Endothelial cell of umbilical vein (primary cell): ENCODE measurements at regions not wholly inside any gene's neighbourhood (a gene's known extent, or its start where the extent isn't known, plus 50 kb on each side); places are given as distances from the start of the nearest gene placed in this dataset.

Experiments
- BruUV-seq: library from RNA; stranded (reverse); fragments of 400-500 nt; replicated peaks from 2 replicates; lab custom pipeline; 2021; lab: Mats Ljungman, UMichigan
- CTCF ChIA-PET: fragments of 300-600, 350-600 bp; sonication (Branson Sonifier 250); formaldehyde crosslinking; loops from one replicate; lab custom pipeline; 2021; ENCODE audit warnings: antibody characterized with exemption, inconsistent platforms; lab: Charles Lee
- POLR2A ChIA-PET: fragments of 300-600, 350-600 bp; sonication (Branson Sonifier 250); formaldehyde crosslinking; loops from one replicate; lab custom pipeline; 2021; ENCODE audit warnings: antibody characterized with exemption, inconsistent platforms; lab: Charles Lee
- DNase-seq: peaks from one replicate; pipeline ENCODE4 v3.0.0-alpha.2; 2011; ENCODE audit warnings: low read depth, low spot score
- FAIRE-seq: peaks from 2 replicates; lab custom pipeline; 2011; peaks lifted over from hg19 to GRCh38; lab: Jason Lieb, UNC
- H2AFZ ChIP-seq: 2 replicates; pipeline ENCODE4 v1.6.0; 2012; ENCODE audit warnings: low read depth, low read length, control low read depth, inconsistent platforms
- H3K27ac ChIP-seq: 2 replicates; pipeline ENCODE4 v1.5.1; 2011; ENCODE audit warnings: low read depth, mild to moderate bottlenecking, control low read depth, low read length, moderate library complexity; ENCODE audit not compliant: insufficient read depth
- H3K27me3 ChIP-seq, 2 experiments: 2 replicates each; pipeline versions ENCODE4 v1.6.0 to v1.6.1; 2011; ENCODE audit warnings: low read length in 2 of 2, mixed read lengths in 1 of 2; ENCODE audit not compliant: control insufficient read depth in 2 of 2, insufficient read depth in 2 of 2
- H3K36me3 ChIP-seq, 2 experiments: 2 replicates in 1 of 2; 3 replicates in 1 of 2; pipeline ENCODE4 v1.5.1; 2011; ENCODE audit warnings: low read length in 2 of 2, mild to moderate bottlenecking in 1 of 2, moderate library complexity in 1 of 2; ENCODE audit not compliant: control insufficient read depth in 2 of 2, insufficient read depth in 2 of 2; ENCODE audit errors: extremely low read depth in 1 of 2
- H3K4me1 ChIP-seq: 3 replicates; pipeline ENCODE4 v1.5.1; 2011; ENCODE audit warnings: mild to moderate bottlenecking, low read length; ENCODE audit not compliant: control insufficient read depth, insufficient read depth; ENCODE audit errors: extremely low read depth
- H3K4me2 ChIP-seq: 2 replicates; pipeline ENCODE4 v1.6.1; 2011; ENCODE audit warnings: low read length, control low read depth, mixed read lengths; ENCODE audit not compliant: insufficient read depth
- H3K4me3 ChIP-seq, 3 experiments: fragments of 200-600 bp in 1 of 3; sonication (generic), shearing (Covaris generic) in 1 of 3; replicated peaks in 1 of 3; 2 replicates each; pipeline ENCODE4 v1.5.1; 2011 to 2016; ENCODE audit warnings: control low read depth in 3 of 3, low read length in 3 of 3, mild to moderate bottlenecking in 2 of 3, inconsistent platforms in 1 of 3, low read depth in 1 of 3, moderate library complexity in 1 of 3; ENCODE audit not compliant: insufficient read depth in 1 of 3
- H3K79me2 ChIP-seq: 2 replicates; pipeline ENCODE4 v1.6.0; 2012; ENCODE audit warnings: low read length, inconsistent platforms; ENCODE audit not compliant: control insufficient read depth, insufficient read depth
- H3K9ac ChIP-seq: replicated peaks from 2 replicates; pipeline ENCODE3; 2011; ENCODE audit warnings: low read length, control low read depth; ENCODE audit not compliant: insufficient read depth; ENCODE audit errors: extremely low read depth
- H3K9me1 ChIP-seq: replicated peaks from 3 replicates; pipeline ENCODE4 v1.6.0; 2011; ENCODE audit warnings: mild to moderate bottlenecking, low read length; ENCODE audit not compliant: control insufficient read depth, insufficient read depth; ENCODE audit errors: extremely low read depth
- H3K9me3 ChIP-seq: replicated peaks from 2 replicates; pipeline ENCODE4 v1.5.1; 2012; ENCODE audit warnings: low read length, inconsistent platforms; ENCODE audit not compliant: control insufficient read depth, insufficient read depth
- H4K20me1 ChIP-seq: replicated peaks from 2 replicates; pipeline ENCODE3; 2011; ENCODE audit warnings: mild to moderate bottlenecking, low read length; ENCODE audit not compliant: control insufficient read depth, insufficient read depth; ENCODE audit errors: extremely low read depth
- EZH2 ChIP-seq: IDR thresholded peaks from 2 replicates; pipeline ENCODE4 v1.6.1; 2012; ENCODE audit warnings: borderline replicate concordance, low read depth, mild to moderate bottlenecking, moderate library complexity, low read length, inconsistent platforms; ENCODE audit not compliant: severe bottlenecking
- FOS ChIP-seq: IDR thresholded peaks from 2 replicates; pipeline ENCODE4 v1.6.1; 2011; ENCODE audit warnings: mild to moderate bottlenecking, low read length, moderate library complexity, borderline replicate concordance; ENCODE audit not compliant: insufficient read depth
- GATA2 ChIP-seq: IDR thresholded peaks from 2 replicates; pipeline ENCODE4 v1.7.0; 2011; ENCODE audit warnings: low read depth, mild to moderate bottlenecking, moderate library complexity, mixed read lengths, low read length; ENCODE audit not compliant: insufficient read length, insufficient read depth
- JUN ChIP-seq: IDR thresholded peaks from 2 replicates; pipeline ENCODE4 v1.6.1; 2011; ENCODE audit warnings: borderline replicate concordance, low read depth; ENCODE audit not compliant: insufficient read length, insufficient read depth
- MYC ChIP-seq: IDR thresholded peaks from one replicate; pipeline ENCODE4 v1.6.1; 2011; ENCODE audit warnings: mild to moderate bottlenecking, low read depth, low read length
- POLR2A ChIP-seq: IDR thresholded peaks from 2 replicates; pipeline ENCODE4 v1.6.1; 2012; ENCODE audit warnings: low read depth, mild to moderate bottlenecking, control low read depth, low read length
- POLR2AphosphoS5 ChIP-seq: IDR thresholded peaks from 2 replicates; pipeline ENCODE4 v1.6.1; 2012; ENCODE audit warnings: low read depth, mild to moderate bottlenecking, control low read depth, low read length, moderate library complexity; ENCODE audit not compliant: insufficient read depth
- dilution Hi-C: fragments of 300-500 bp; cut with MboI; formaldehyde crosslinking; loops from one replicate; pipeline ENCODE4 v1.15.0; 2019; ENCODE audit warnings: low sequenced_read_pairs; ENCODE audit not compliant: extremely low pct_ligation_motif_present
- intact Hi-C: fragments of 100-400 bp; cut with micrococcal nuclease; formaldehyde crosslinking; loops from one replicate; pipeline ENCODE4 v1.10.0; 2022
- TF ChIP-seq, protein P1 (sequence below), 2 donors: IDR thresholded peaks; 1 replicate in 1 of 2; 2 replicates in 1 of 2; pipeline ENCODE4 v1.5.1; 2011; ENCODE audit warnings: low read length in 2 of 2, mild to moderate bottlenecking in 2 of 2, moderate library complexity in 2 of 2, control low read depth in 1 of 2, inconsistent platforms in 1 of 2, low read depth in 1 of 2; ENCODE audit not compliant: insufficient read depth in 1 of 2; ENCODE audit errors: extremely low read depth in 1 of 2
- TF ChIP-seq, protein P2 (sequence below): IDR thresholded peaks from 2 replicates; pipeline ENCODE4 v1.6.1; 2011; ENCODE audit not compliant: insufficient read depth, insufficient read length

DNA sequence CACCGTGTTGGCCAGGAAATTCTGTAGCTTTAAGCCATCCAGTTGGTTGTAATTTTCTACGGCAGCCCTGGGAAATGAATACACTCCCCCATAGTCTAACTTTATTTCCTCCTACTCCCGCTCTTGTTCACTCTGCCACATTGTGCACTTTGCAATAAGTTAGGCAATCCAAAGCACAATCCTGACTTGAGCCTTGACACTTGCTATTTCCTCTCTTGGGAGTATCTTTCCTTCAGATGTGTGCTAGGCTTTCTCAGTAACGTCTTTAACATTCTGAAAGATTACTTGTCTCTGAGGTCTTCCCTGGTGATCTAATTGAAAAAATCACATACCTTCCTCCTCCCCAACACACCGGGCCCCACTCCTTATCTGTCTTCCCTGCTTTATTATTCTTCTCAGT lies 65.9 kb upstream of the RAB27B start:
- intact Hi-C loops: no loop called here
- H3K79me2 ChIP-seq: no peaks in the 10 kb centered on the region
- DNase-seq: no peak
- dilution Hi-C loops: no loop called here
- BruUV-seq: no TSS peak
- no peak overlapping the region for H3K4me2 ChIP-seq
- ChIA-PET CTCF (no interaction called here), POLR2A (no interaction called here)
- TF ChIP-seq MYC (no peak), EZH2 (no peak), JUN (no peak), POLR2A (no peak), GATA2 (no peak), POLR2AphosphoS5 (no peak), FOS (no peak)
- TF ChIP-seq, protein P1, sequence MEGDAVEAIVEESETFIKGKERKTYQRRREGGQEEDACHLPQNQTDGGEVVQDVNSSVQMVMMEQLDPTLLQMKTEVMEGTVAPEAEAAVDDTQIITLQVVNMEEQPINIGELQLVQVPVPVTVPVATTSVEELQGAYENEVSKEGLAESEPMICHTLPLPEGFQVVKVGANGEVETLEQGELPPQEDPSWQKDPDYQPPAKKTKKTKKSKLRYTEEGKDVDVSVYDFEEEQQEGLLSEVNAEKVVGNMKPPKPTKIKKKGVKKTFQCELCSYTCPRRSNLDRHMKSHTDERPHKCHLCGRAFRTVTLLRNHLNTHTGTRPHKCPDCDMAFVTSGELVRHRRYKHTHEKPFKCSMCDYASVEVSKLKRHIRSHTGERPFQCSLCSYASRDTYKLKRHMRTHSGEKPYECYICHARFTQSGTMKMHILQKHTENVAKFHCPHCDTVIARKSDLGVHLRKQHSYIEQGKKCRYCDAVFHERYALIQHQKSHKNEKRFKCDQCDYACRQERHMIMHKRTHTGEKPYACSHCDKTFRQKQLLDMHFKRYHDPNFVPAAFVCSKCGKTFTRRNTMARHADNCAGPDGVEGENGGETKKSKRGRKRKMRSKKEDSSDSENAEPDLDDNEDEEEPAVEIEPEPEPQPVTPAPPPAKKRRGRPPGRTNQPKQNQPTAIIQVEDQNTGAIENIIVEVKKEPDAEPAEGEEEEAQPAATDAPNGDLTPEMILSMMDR (IDR thresholded peaks at IDR 0.05; ENCODE audit: extremely low read depth in 1 of 2, insufficient read depth in 1 of 2, low read depth in 1 of 2, low read length in 2 of 2): no peak
- TF ChIP-seq, protein P2, sequence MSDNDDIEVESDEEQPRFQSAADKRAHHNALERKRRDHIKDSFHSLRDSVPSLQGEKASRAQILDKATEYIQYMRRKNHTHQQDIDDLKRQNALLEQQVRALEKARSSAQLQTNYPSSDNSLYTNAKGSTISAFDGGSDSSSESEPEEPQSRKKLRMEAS: no peak
- H3K4me1 ChIP-seq: no peaks in the 10 kb centered on the region
- H4K20me1 ChIP-seq: no peaks in the 10 kb centered on the region
- no peak overlapping the region for H3K27ac ChIP-seq
- H3K9me1 ChIP-seq: no peaks in the 10 kb centered on the region
- no peak for FAIRE-seq
- no peak overlapping the region for H2AFZ ChIP-seq
- H3K4me3 ChIP-seq: no peak overlapping the region
- H3K9ac ChIP-seq: no peak overlapping the region
- H3K27me3 ChIP-seq: peaks cover 7 to 9% of the 10 kb centered on the region in 2 experiments
- no peaks in the 10 kb centered on the region for H3K36me3 ChIP-seq
- H3K9me3 ChIP-seq: no peaks in the 10 kb centered on the region
